Endodermal cell (in vitro differentiated cells): ENCODE measurements at regions not wholly inside any gene's neighbourhood (a gene's known extent, or its start where the extent isn't known, plus 50 kb on each side); places are given as distances from the start of the nearest gene placed in this dataset.

Experiments
- DNase-seq: peaks from one replicate; pipeline ENCODE4 v3.0.0-alpha.2; 2017
- H3K27ac ChIP-seq: 2 replicates; pipeline ENCODE4 v1.5.1; 2013; ENCODE audit warnings: mild to moderate bottlenecking, low read depth, low read length, moderate library complexity
- H3K27me3 ChIP-seq: 2 replicates; pipeline ENCODE4 v1.6.1; 2013; ENCODE audit warnings: mild to moderate bottlenecking, low read length, moderate library complexity; ENCODE audit not compliant: insufficient read depth, control insufficient read depth, poor library complexity, severe bottlenecking
- H3K36me3 ChIP-seq: 2 replicates; pipeline ENCODE4 v1.7.0; 2013; ENCODE audit warnings: mild to moderate bottlenecking, low read length, moderate library complexity; ENCODE audit not compliant: control insufficient read depth, insufficient read depth
- H3K4me1 ChIP-seq: one replicate; pipeline ENCODE4 v1.7.0; 2013; ENCODE audit warnings: low read length; ENCODE audit not compliant: control insufficient read depth, insufficient read depth
- H3K4me3 ChIP-seq: 2 replicates; pipeline ENCODE4 v1.5.1; 2013; ENCODE audit warnings: mild to moderate bottlenecking, low read length, moderate library complexity
- H3K9ac ChIP-seq: 2 replicates; pipeline ENCODE4 v1.6.1; 2013; ENCODE audit warnings: mild to moderate bottlenecking, low read length, moderate library complexity; ENCODE audit not compliant: poor library complexity, severe bottlenecking; ENCODE audit errors: extremely low read depth
- H3K9me3 ChIP-seq: 2 replicates; pipeline ENCODE4 v1.6.1; 2013; ENCODE audit warnings: mild to moderate bottlenecking, low read length, moderate library complexity; ENCODE audit not compliant: control insufficient read depth
- H3K27ac Mint-ChIP-seq: 2 replicates; pipeline ENCODE4 v1.8.0; 2020; ENCODE audit warnings: mixed read lengths
- H3K27me3 Mint-ChIP-seq: 2 replicates; pipeline ENCODE4 v1.8.0; 2021; ENCODE audit warnings: mild to moderate bottlenecking, mixed read lengths; ENCODE audit not compliant: insufficient read depth
- H3K36me3 Mint-ChIP-seq: 2 replicates; pipeline ENCODE4 v1.8.0; 2020; ENCODE audit warnings: low read depth, mixed read lengths
- H3K4me1 Mint-ChIP-seq: 2 replicates; pipeline ENCODE4 v1.8.0; 2020; ENCODE audit warnings: mixed read lengths
- H3K4me3 Mint-ChIP-seq: 2 replicates; pipeline ENCODE4 v1.8.0; 2020; ENCODE audit warnings: mild to moderate bottlenecking, moderate library complexity, mixed read lengths
- H3K9me3 Mint-ChIP-seq: 2 replicates; pipeline ENCODE4 v1.8.0; 2020; ENCODE audit warnings: mild to moderate bottlenecking, mixed read lengths
- WGBS, 2 experiments: methylation state at CpG; one replicate each; pipeline versions ENCODE4 v1.1.5 to v1.1.7; 2013; ENCODE audit warnings: missing lambda C conversion rate in 2 of 2, mixed read lengths in 1 of 2; ENCODE audit not compliant: insufficient coverage in 1 of 2, insufficient read length in 1 of 2; 5-methylcytosine and 5-hydroxymethylcytosine counted together
- TF ChIP-seq, protein P1 (sequence below): fragments of 200-600 bp; sonication (generic); conservative IDR thresholded peaks from 2 replicates; pipeline ENCODE4 v1.5.0; 2021; ENCODE audit warnings: antibody characterized with exemption, mild to moderate bottlenecking

DNA sequence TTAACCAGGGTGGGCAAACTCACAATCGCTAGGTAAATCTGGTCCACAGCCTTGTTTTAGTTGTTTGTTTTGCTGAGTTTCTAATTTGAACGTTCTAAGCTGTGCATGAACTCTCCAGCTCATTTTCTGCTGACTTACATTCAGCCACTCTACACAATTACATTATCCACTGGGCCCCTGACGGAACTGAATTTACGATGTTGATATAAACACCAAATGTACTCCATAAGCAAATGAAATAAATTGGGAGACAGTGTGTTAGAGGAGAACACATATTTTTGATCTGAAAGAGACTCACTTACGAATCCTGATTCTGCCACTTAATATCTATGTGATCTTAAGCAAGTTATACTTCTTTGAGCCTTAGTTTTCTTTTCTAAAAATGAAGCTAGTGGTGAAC, 393.4 kb downstream of the ZNF608 start:
- Mint-ChIP-seq H3K4me1 (peaks cover 2% of the 10 kb centered on the region), H3K27me3 (no peaks in the 10 kb centered on the region), H3K4me3 (no peak overlapping the region), H3K36me3 (peaks cover 6% of the 10 kb centered on the region), H3K9me3 (peaks cover 6% of the 10 kb centered on the region), H3K27ac (no peak overlapping the region)
- Histone ChIP-seq H3K27ac (no peak overlapping the region), H3K36me3 (no peaks in the 10 kb centered on the region), H3K4me1 (no peaks in the 10 kb centered on the region), H3K9ac (no peak overlapping the region), H3K4me3 (no peak overlapping the region), H3K27me3 (no peaks in the 10 kb centered on the region), H3K9me3 (no peaks in the 10 kb centered on the region)
- 93 to 95% methylated on average over 3 to 4 of the region's 5 CpGs for WGBS, 2 experiments
- TF ChIP-seq, protein P1, sequence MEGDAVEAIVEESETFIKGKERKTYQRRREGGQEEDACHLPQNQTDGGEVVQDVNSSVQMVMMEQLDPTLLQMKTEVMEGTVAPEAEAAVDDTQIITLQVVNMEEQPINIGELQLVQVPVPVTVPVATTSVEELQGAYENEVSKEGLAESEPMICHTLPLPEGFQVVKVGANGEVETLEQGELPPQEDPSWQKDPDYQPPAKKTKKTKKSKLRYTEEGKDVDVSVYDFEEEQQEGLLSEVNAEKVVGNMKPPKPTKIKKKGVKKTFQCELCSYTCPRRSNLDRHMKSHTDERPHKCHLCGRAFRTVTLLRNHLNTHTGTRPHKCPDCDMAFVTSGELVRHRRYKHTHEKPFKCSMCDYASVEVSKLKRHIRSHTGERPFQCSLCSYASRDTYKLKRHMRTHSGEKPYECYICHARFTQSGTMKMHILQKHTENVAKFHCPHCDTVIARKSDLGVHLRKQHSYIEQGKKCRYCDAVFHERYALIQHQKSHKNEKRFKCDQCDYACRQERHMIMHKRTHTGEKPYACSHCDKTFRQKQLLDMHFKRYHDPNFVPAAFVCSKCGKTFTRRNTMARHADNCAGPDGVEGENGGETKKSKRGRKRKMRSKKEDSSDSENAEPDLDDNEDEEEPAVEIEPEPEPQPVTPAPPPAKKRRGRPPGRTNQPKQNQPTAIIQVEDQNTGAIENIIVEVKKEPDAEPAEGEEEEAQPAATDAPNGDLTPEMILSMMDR = no peak
- DNase-seq = no peak

DNA sequence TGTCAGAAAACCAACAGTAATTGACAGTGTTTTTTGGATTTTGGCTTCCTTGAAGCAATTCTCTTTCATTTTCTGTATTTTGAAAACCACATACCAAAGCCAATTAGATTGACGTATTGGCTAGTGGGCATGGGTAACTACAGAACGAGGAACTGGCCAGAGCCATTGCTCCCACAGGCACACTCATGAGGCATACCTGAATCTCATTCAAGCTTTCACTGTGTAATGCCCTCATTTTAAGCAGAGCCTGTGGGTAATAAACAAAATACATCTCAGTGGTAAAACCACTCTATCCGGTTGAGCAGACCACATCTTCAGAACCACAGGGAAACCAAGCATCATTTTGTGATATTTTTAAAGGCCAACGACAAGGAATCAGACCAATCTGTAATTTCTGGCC, 394.1 kb downstream of the ZNF608 start:
- Histone ChIP-seq H3K36me3 (no peaks in the 10 kb centered on the region), H3K27me3 (no peaks in the 10 kb centered on the region), H3K9ac (no peak overlapping the region), H3K4me3 (no peak overlapping the region), H3K9me3 (no peaks in the 10 kb centered on the region), H3K27ac (no peak overlapping the region), H3K4me1 (no peaks in the 10 kb centered on the region)
- Mint-ChIP-seq H3K9me3 (peaks cover 3% of the 10 kb centered on the region), H3K36me3 (peaks cover 6% of the 10 kb centered on the region), H3K27me3 (no peaks in the 10 kb centered on the region), H3K4me1 (peaks cover 2% of the 10 kb centered on the region), H3K4me3 (no peak overlapping the region), H3K27ac (no peak overlapping the region)
- 97 to 100% methylated on average over 3 to 4 of the region's 4 CpGs for WGBS, 2 experiments
- no peak for DNase-seq
- TF ChIP-seq, protein P1 = no peak

DNA sequence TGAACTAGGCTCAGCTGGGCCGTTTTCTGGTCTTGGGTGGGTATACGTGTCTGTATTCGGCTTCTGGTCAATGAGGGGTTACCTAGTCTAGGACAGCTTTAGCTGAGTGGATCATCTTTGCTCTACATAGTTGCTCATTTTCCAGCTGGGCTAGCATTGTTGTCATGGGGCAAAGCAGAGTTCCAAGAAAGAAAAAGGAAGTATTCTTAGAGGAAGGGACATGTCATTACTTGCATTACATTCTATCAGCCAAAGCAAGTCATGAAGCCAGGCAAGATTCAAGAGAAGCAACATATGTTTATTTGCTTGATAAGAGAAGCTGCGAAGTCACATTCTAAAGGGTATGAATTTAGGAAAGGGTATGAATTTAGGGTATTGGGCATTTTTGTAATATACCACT, 396.5 kb downstream of the ZNF608 start:
- Mint-ChIP-seq H3K27ac (no peak overlapping the region), H3K4me3 (no peak overlapping the region), H3K4me1 (peaks cover 7% of the 10 kb centered on the region), H3K9me3 (peaks cover 7% of the 10 kb centered on the region), H3K36me3 (peaks cover 6% of the 10 kb centered on the region), H3K27me3 (no peaks in the 10 kb centered on the region)
- Histone ChIP-seq H3K4me1 (no peaks in the 10 kb centered on the region), H3K36me3 (no peaks in the 10 kb centered on the region), H3K27ac (no peak overlapping the region), H3K9me3 (no peaks in the 10 kb centered on the region), H3K4me3 (no peak overlapping the region), H3K9ac (no peak overlapping the region), H3K27me3 (no peaks in the 10 kb centered on the region)
- DNase-seq = no peak
- 98 to 100% methylated on average over 4 of the region's 4 CpGs for WGBS, 2 experiments
- TF ChIP-seq, protein P1 = no peak
